ENCODE measurements at regions not wholly inside any gene's neighbourhood (a gene's known extent, or its start where the extent isn't known, plus 50 kb on each side); places are given as distances from the start of the nearest gene placed in this dataset.

DNA sequence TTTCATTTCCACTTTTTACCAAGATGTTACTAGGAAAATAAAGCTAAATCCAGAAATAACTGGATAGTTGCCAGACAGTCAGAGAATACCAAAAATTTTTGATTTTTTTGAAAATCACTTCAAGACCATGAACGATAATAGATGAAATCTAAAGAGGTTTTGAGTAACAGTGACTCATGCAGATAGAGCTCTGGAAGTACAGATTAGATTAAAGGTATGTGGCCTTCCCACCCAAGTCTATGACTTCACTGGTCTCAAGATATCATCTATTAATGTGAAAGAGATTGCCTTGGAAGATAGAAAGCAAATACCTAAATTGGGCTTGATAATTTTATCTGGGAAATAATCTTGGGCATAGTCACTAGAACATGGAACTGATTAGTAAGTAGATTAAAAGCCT lies 415.9 kb downstream of the METTL15 start:
- no peak for TF ChIP-seq ZBTB21 (tag by site-specific recombination; IDR thresholded peaks at IDR 0.05)
- no peak for TF ChIP-seq ZNF433 (tag by site-specific recombination; IDR thresholded peaks at IDR 0.05; ENCODE audit: low read depth)
- TF ChIP-seq ZNF274 (IDR thresholded peaks at IDR 0.05; ENCODE audit: low read length) = no peak
- TF ChIP-seq ZNF274 (tag by site-specific recombination; IDR thresholded peaks at IDR 0.05; ENCODE audit: borderline replicate concordance) = no peak
- TF ChIP-seq, protein P1, sequence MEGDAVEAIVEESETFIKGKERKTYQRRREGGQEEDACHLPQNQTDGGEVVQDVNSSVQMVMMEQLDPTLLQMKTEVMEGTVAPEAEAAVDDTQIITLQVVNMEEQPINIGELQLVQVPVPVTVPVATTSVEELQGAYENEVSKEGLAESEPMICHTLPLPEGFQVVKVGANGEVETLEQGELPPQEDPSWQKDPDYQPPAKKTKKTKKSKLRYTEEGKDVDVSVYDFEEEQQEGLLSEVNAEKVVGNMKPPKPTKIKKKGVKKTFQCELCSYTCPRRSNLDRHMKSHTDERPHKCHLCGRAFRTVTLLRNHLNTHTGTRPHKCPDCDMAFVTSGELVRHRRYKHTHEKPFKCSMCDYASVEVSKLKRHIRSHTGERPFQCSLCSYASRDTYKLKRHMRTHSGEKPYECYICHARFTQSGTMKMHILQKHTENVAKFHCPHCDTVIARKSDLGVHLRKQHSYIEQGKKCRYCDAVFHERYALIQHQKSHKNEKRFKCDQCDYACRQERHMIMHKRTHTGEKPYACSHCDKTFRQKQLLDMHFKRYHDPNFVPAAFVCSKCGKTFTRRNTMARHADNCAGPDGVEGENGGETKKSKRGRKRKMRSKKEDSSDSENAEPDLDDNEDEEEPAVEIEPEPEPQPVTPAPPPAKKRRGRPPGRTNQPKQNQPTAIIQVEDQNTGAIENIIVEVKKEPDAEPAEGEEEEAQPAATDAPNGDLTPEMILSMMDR (tag by site-specific recombination; IDR thresholded peaks at IDR 0.05) = no peak
- TF ChIP-seq, protein P2, sequence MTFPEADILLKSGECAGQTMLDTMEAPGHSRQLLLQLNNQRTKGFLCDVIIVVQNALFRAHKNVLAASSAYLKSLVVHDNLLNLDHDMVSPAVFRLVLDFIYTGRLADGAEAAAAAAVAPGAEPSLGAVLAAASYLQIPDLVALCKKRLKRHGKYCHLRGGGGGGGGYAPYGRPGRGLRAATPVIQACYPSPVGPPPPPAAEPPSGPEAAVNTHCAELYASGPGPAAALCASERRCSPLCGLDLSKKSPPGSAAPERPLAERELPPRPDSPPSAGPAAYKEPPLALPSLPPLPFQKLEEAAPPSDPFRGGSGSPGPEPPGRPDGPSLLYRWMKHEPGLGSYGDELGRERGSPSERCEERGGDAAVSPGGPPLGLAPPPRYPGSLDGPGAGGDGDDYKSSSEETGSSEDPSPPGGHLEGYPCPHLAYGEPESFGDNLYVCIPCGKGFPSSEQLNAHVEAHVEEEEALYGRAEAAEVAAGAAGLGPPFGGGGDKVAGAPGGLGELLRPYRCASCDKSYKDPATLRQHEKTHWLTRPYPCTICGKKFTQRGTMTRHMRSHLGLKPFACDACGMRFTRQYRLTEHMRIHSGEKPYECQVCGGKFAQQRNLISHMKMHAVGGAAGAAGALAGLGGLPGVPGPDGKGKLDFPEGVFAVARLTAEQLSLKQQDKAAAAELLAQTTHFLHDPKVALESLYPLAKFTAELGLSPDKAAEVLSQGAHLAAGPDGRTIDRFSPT (tag by site-specific recombination; IDR thresholded peaks at IDR 0.05) = no peak
- TF ChIP-seq ZBTB48 (tag by site-specific recombination; IDR thresholded peaks at IDR 0.05) = no peak
- TF ChIP-seq ZNF768 (tag by site-specific recombination; IDR thresholded peaks at IDR 0.05) = no peak
- no peak for TF ChIP-seq ZXDB (tag by site-specific recombination; IDR thresholded peaks at IDR 0.05)
- TF ChIP-seq ZNF114 (tag by site-specific recombination; IDR thresholded peaks at IDR 0.05) = no peak
